ENCODE measurements at regions not wholly inside any gene's neighbourhood (a gene's known extent, or its start where the extent isn't known, plus 50 kb on each side); places are given as distances from the start of the nearest gene placed in this dataset.

DNA sequence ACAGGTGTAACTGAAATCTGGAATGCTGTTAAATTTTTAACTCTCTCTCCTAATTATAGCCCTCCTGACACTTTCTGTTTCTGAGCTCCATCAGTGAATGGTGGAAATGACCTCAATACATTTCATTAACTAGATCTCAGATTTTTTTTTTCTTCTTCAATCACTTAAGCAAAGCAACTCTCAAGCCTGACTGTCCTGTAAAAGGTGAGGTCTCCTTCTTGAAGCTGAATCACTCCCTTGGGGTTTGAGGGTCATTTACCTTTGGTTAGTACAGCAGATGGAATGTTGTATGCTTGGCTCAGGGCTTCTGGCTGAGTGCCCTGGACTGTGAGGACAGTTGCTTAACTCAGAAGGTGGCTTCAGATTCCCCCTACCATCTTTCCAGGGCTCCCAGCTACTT lies 518.7 kb downstream of the PTPRC start:
- in situ Hi-C loops (cut with HindIII; ENCODE audit: extremely low pct_ligation_motif_present, low pct_unique_long_range_greater_than_20kb): no loop called here
- Histone ChIP-seq H3K79me2 (ENCODE audit: insufficient read depth, low read length) (no peaks in the 10 kb centered on the region), H2AFZ (ENCODE audit: low read length) (no peak overlapping the region), H3K9me3 (ENCODE audit: low read length) (no peaks in the 10 kb centered on the region), H3K4me3 (replicated peaks in 1 of 3; ENCODE audit: insufficient read depth in 1 of 3, low read depth in 2 of 3, low read length in 3 of 3) (no peak overlapping the region), H3K36me3 (replicated peaks in 1 of 2; ENCODE audit: control insufficient read depth in 1 of 2, insufficient read depth in 2 of 2, low read length in 2 of 2) (no peaks in the 10 kb centered on the region), H3K4me1 (ENCODE audit: insufficient read depth, low read length) (no peaks in the 10 kb centered on the region), H3K4me2 (ENCODE audit: low read depth, low read length) (no peak overlapping the region), H3K27me3 (ENCODE audit: control insufficient read depth in 1 of 2, insufficient read depth in 2 of 2, low read length in 2 of 2) (no peaks in the 10 kb centered on the region), H3K27ac (ENCODE audit: extremely low read length, insufficient read depth, low read length) (no peak overlapping the region), H3K9ac (ENCODE audit: insufficient read depth, low read depth, low read length) (no peak overlapping the region), H4K20me1 (ENCODE audit: insufficient read depth, low read length) (no peaks in the 10 kb centered on the region)
- POLR2A ChIA-PET: no interaction called here
- no peak for TF ChIP-seq ZNF781 (CRISPR knock-in tag; IDR thresholded peaks at IDR 0.05; ENCODE audit: borderline replicate concordance, not compliant biosample characterization)
- DNase-seq (ENCODE audit: low spot score) (no peak), ATAC-seq (no peak), FAIRE-seq (no peak)
- CTCF ChIA-PET (ENCODE audit: low intra/inter-chr PET ratio, low total read pairs): no interaction called here
- BruUV-seq (replicated peaks): no TSS peak
- intact Hi-C loops (cut with micrococcal nuclease; ENCODE audit: unreplicated experiment): no loop called here

DNA sequence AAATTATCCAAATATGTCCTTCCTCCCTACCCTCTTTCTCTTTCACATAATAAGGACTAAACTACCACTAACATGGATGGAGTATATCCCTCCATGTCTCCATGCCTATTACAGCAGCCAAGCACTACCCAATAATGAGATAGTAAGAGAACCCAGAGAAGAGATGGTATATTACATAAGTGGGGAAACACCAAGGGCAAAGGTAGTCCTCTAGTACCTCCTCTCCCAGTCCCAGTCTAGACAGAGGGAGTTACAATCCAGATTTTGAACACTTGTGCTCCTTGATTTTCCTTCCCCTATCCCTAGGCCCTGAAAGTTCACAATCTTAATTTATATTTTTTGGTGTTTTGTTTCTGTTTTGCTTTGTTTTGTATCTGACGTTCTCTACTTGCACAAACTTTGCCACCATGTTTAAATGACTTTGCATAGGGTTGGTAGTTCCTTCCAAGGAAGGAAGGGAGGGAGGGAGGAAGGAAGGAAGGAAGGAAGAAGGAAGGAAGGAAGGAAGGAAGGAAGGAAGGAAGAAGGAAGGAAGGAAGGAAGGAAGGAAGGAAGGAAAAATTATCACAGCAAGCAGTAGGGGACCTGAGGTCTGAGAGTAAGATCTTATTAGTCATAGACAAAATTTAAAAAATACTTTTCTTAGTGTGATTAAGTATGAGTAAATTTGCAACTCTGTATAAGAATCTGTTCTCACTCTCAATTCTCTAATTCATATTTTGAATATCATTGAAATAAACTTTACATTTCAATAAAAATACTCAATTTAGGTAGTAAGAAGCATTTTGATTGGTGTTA lies 521.9 kb downstream of the PTPRC start:
- Histone ChIP-seq H3K4me1 (ENCODE audit: insufficient read depth, low read length) (no peaks in the 10 kb centered on the region), H3K36me3 (replicated peaks in 1 of 2; ENCODE audit: control insufficient read depth in 1 of 2, insufficient read depth in 2 of 2, low read length in 2 of 2) (no peaks in the 10 kb centered on the region), H4K20me1 (ENCODE audit: insufficient read depth, low read length) (no peaks in the 10 kb centered on the region), H3K79me2 (ENCODE audit: insufficient read depth, low read length) (no peaks in the 10 kb centered on the region), H3K9me3 (ENCODE audit: low read length) (no peaks in the 10 kb centered on the region), H3K4me2 (ENCODE audit: low read depth, low read length) (no peak overlapping the region), H3K27me3 (ENCODE audit: control insufficient read depth in 1 of 2, insufficient read depth in 2 of 2, low read length in 2 of 2) (no peaks in the 10 kb centered on the region), H2AFZ (ENCODE audit: low read length) (no peak overlapping the region), H3K27ac (ENCODE audit: extremely low read length, insufficient read depth, low read length) (no peak overlapping the region), H3K4me3 (replicated peaks in 1 of 3; ENCODE audit: insufficient read depth in 1 of 3, low read depth in 2 of 3, low read length in 3 of 3) (no peak overlapping the region), H3K9ac (ENCODE audit: insufficient read depth, low read depth, low read length) (no peak overlapping the region)
- ChIA-PET CTCF (ENCODE audit: low intra/inter-chr PET ratio, low total read pairs) (no interaction called here), POLR2A (no interaction called here)
- no TSS peak for BruUV-seq (replicated peaks)
- TF ChIP-seq ZSCAN30 (CRISPR knock-in tag; IDR thresholded peaks at IDR 0.05) (no peak), ZNF451 (CRISPR knock-in tag; IDR thresholded peaks at IDR 0.05) (no peak), ZNF780A (CRISPR knock-in tag; IDR thresholded peaks at IDR 0.05) (no peak), RBFOX2 (IDR thresholded peaks at IDR 0.05; ENCODE audit: low read depth, low read length) (no peak), MIER2 (CRISPR knock-in tag; IDR thresholded peaks at IDR 0.05) (no peak), KDM6A (CRISPR knock-in tag; IDR thresholded peaks at IDR 0.05; ENCODE audit: low read depth) (no peak), GATA4 (IDR thresholded peaks at IDR 0.05; ENCODE audit: borderline replicate concordance, low read depth) (no peak), SATB2 (CRISPR knock-in tag; IDR thresholded peaks at IDR 0.05) (no peak), REXO4 (CRISPR knock-in tag; IDR thresholded peaks at IDR 0.05; ENCODE audit: borderline replicate concordance) (no peak), ZNF570 (CRISPR knock-in tag; IDR thresholded peaks at IDR 0.05; ENCODE audit: borderline replicate concordance) (no peak)
- TF ChIP-seq, protein P1, sequence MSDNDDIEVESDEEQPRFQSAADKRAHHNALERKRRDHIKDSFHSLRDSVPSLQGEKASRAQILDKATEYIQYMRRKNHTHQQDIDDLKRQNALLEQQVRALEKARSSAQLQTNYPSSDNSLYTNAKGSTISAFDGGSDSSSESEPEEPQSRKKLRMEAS (IDR thresholded peaks at IDR 0.05): no peak
- WGBS (ENCODE audit: low lambda C conversion rate): 9% methylated on average over 1 of the region's 1 CpG
- FAIRE-seq (no peak), DNase-seq (ENCODE audit: low spot score) (no peak), ATAC-seq (no peak)
- intact Hi-C loops (cut with micrococcal nuclease; ENCODE audit: unreplicated experiment): no loop called here
- in situ Hi-C loops (cut with HindIII; ENCODE audit: extremely low pct_ligation_motif_present, low pct_unique_long_range_greater_than_20kb): no loop called here
